CD4-positive, alpha-beta T cell treated with Interleukin-17A for 1 hour (primary cell): ENCODE measurements at regions not wholly inside any gene's neighbourhood (a gene's known extent, or its start where the extent isn't known, plus 50 kb on each side); places are given as distances from the start of the nearest gene placed in this dataset.
"Not testable (repeated sequence)": the region's sequence is repeated elsewhere in the genome, so short reads cannot be mapped to it uniquely, and the experiment has no call there.

Source experiments
- DNase-seq: peaks from one replicate; pipeline ENCODE4 v3.0.0-alpha.2; 2020

- DNase-seq, result no peak
Observed at GRCh38 chr4:138485498-138485897, 243.3 kb upstream of the SLC7A11 start.

GRCh38 chr4:138475116-138475515 lies 233.0 kb upstream of the SLC7A11 start:
- DNase-seq, result no peak

GRCh38 chr4:138473339-138473738 lies 231.2 kb upstream of the SLC7A11 start:
- DNase-seq, result no peak

- DNase-seq, result no peak
Observed at GRCh38 chr4:138460477-138461414, 218.6 kb upstream of the SLC7A11 start.

- no peak for DNase-seq
Observed at GRCh38 chr4:138458751-138459150, 216.6 kb upstream of the SLC7A11 start.

- DNase-seq, result not testable (repeated sequence)
Observed at GRCh38 chr4:138456349-138456748, 214.2 kb upstream of the SLC7A11 start.

GRCh38 chr4:138455097-138455496 lies 212.9 kb upstream of the SLC7A11 start:
- no peak for DNase-seq

- DNase-seq, result no peak
Observed at GRCh38 chr4:138452826-138453225, 210.7 kb upstream of the SLC7A11 start.

GRCh38 chr4:138451276-138451663 lies 209.1 kb upstream of the SLC7A11 start:
- DNase-seq, result no peak

GRCh38 chr4:138450546-138451275 lies 208.6 kb upstream of the SLC7A11 start:
- DNase-seq, result no peak

- DNase-seq, result no peak
Observed at GRCh38 chr4:138449938-138450337, 207.8 kb upstream of the SLC7A11 start.

GRCh38 chr4:138448169-138448568 lies 206.0 kb upstream of the SLC7A11 start:
- no peak for DNase-seq

- no peak for DNase-seq
Observed at GRCh38 chr4:138446456-138446855, 204.3 kb upstream of the SLC7A11 start.

- DNase-seq, result no peak
Observed at GRCh38 chr4:138445098-138445497, 202.9 kb upstream of the SLC7A11 start.

GRCh38 chr4:138444260-138444659 lies 202.1 kb upstream of the SLC7A11 start:
- no peak for DNase-seq

- no peak for DNase-seq
Observed at GRCh38 chr4:138439143-138439581, 197.0 kb upstream of the SLC7A11 start.

- no peak for DNase-seq
Observed at GRCh38 chr4:138438608-138439007, 196.5 kb upstream of the SLC7A11 start.

GRCh38 chr4:138437263-138437851 lies 195.2 kb upstream of the SLC7A11 start:
- no peak for DNase-seq

- not testable (repeated sequence) for DNase-seq
Observed at GRCh38 chr4:138435733-138436132, 193.6 kb upstream of the SLC7A11 start.

- not testable (repeated sequence) for DNase-seq
Observed at GRCh38 chr4:138435046-138435445, 192.9 kb upstream of the SLC7A11 start.

GRCh38 chr4:138428611-138429010 lies 186.5 kb upstream of the SLC7A11 start:
- DNase-seq, result no peak

GRCh38 chr4:138426786-138427185 lies 184.6 kb upstream of the SLC7A11 start:
- no peak for DNase-seq

- DNase-seq, result no peak
Observed at GRCh38 chr4:138420471-138420870, 178.3 kb upstream of the SLC7A11 start.

- DNase-seq, result no peak
Observed at GRCh38 chr4:138414202-138414601, 172.1 kb upstream of the SLC7A11 start.
